NCI-H2196 treated with DMSO at 0.1 percent for 48 hours (cell line): ENCODE measurements at regions not wholly inside any gene's neighbourhood (a gene's known extent, or its start where the extent isn't known, plus 50 kb on each side); places are given as distances from the start of the nearest gene placed in this dataset.

Source experiments
- DNase-seq: peaks from one replicate; lab custom pipeline; 2025; ENCODE audit not compliant: unreplicated experiment; lab: John Stamatoyannopoulos, UW

DNA sequence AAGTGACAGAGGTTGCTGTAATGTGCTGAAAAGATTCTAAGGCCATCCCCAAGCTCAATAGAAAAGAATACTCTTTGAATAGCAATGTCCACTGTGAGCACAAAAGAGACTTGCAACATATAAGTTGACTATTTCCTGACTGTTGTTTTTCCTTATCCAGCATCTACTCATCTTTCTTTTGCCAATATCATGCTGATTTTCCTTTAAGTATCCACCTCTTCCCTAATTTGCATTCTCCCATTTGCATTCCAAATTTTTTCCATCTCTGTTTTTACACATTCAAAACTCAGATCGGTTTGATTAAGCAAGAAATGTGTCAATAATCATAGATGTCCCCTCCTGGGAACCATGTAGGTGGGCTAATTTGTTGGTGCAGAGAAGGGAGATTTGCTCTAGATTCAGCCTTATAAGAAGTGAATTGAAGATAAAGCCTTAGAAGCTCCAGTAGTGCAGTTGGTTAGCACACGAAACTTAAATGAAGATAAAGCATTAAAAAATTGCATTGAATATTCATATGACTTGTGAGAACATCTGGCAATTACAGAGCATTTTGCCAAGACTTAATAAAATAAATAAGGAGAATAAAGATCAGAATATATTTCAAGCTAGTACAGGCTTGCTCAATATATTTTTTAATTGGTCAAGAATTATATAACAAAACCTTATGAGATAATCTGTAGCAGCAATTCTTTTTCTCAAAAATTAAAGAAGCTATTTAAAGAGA is 267.6 kb downstream of the TMEM167A start:
- DNase-seq = no peak

DNA sequence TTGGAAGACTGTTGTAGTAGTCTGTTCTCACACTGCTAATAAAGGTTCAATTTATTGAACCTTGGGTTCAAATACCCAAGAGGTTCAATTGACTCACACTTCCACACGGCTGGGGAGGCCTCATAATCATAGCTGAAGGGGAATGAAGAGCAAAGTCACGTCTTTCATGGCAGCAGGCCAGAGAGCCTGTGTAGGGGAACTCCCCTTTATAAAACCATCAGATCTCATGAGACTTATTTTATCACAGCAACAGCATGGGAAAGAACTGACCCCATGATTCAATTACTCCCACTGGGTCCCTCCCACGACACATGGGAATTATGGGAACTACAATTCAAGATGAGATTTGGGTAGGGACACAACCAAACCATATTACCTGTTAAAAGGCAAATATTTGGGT is 268.2 kb downstream of the TMEM167A start:
- no peak for DNase-seq

- DNase-seq = no peak
Observed at GRCh38 chr5:82807021-82807420, 270.2 kb downstream of the TMEM167A start.

- no peak for DNase-seq
Observed at GRCh38 chr5:82806513-82806912, 270.7 kb downstream of the TMEM167A start.

DNA sequence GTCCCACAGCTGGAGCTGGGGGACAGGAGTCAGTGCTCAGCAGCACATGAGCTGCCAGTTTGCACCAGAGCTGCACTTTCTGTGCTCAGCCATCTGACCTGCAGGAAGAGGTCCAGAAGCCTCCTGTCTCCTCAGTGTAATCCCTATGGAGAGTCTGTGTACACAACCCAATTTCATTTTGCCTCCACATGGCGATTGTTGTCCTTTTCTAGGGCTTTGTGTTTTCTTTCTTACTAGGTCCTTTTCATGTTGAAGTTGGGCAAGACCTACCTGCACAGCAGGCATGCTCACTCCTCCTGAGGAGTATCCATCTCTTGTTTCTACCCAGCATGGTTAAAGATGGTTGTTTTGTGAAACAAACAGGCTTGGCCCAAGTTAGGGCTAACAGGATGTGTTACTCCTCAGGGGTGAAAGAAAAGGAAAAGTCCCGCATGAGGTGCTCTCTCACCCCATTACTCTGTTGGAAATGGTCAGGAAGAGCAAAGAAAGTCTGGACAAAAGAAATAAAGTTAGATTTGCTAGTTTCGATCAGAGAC is 273.0 kb downstream of the TMEM167A start:
- DNase-seq = no peak

GRCh38 chr5:82802954-82803353 is 274.2 kb downstream of the TMEM167A start:
- no peak for DNase-seq

GRCh38 chr5:82800826-82801225 is 276.4 kb downstream of the TMEM167A start:
- DNase-seq = no peak

DNA sequence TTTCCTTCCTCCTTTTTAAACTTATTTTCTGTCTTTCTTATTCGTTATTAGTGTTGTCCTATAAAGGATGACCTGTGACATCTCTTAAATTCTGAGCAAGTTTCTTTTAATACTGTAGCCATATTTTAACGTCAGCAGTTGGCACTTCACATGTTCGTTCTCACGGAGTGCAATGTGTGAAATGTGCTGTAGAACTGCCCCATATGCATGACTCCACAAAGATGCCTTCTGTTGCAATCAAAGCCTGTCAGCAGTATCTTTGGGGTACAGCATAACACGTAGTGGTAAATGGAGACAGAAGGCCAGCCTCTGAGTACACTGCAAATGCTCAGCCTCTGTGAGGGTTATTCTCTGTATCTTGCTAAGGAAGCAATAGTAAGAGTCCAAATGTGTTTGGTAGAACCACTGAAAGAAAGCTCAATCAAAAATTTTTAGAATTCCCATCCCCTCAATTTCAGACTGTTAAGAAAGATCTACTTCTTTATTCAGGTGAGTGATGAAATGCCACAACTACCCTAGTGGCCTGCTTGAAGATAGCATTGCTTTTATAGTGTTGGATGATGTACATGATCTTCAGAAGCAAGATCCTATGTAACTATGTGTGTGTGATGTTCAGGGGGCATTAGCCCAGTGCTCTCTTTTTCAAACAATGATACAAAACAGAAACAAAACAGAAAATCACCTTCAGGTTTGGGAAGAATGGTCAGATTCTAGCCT is 277.7 kb downstream of the TMEM167A start:
- DNase-seq = no peak

GRCh38 chr5:82798676-82799075 is 278.5 kb downstream of the TMEM167A start:
- DNase-seq = no peak

DNA sequence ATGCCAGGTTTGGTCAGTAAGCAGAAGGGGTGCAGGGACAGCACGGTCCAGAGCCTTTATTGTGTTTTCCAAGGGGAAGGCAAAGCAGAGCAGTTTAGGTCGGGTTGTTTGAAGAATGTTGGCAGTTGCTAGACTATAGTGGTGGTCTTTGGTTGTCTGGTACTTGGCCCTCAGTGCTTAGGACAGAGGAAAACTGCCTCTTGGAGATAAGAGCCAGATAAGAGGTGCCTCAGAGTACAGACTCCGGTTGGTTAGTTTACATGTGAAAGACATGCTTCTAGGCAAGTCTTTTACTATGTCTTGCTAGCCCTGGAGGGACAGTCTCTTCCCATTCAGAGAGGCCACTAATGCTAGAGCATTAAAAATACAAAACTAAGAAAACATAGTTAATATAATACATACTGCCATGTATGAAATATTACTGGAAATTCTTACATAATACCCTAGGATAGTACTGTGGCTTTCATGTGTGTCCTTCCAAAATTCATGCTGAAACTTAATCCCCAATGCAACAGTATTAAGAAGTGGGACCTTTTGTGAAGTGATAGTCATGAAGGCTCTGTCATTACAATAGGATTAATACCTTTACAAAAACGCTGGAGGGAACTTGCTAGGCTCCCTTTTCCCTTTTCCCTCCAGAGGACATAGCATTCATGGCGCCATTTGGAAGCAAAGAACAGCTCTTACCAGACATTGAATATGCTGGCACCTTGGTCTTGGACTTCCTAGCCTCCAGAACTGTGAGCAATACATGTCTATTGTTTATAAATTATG is 280.4 kb downstream of the TMEM167A start:
- DNase-seq = no peak

- no peak for DNase-seq
Observed at GRCh38 chr5:82794876-82795275, 282.3 kb downstream of the TMEM167A start.

DNA sequence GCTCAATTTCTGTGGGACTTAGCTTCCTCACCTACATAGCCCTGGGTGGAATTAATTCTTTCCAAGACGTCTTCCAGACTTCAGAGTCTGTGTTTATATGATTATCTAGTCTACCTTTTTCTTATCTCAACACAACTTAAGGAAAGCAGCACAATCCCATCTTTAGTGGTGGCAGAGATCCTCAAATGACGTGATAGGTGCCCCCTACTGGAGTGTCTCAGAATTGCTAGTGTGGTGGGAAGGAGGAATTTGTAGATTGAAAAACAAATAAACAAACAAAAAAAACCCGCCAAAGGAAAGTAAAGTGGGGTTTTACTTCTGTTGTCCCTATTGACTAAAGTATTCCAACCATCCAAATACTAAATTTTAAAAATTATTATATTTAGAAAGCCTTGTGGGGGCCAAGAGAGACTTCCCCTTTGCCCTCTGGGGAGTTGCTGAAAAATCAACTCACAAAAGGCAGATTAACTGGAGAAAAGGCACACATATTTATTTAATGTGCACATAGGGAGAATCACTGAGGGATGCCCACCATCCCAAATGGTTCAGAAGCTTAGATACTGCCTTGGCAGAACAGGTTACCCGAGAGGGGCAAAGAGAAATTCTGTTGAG is 283.3 kb downstream of the TMEM167A start:
- DNase-seq = no peak

- DNase-seq = no peak
Observed at GRCh38 chr5:82792096-82792495, 285.1 kb downstream of the TMEM167A start.

- DNase-seq = no peak
Observed at GRCh38 chr5:82789095-82789494, 288.1 kb downstream of the TMEM167A start.

GRCh38 chr5:82786748-82787147 is 290.4 kb downstream of the TMEM167A start:
- no peak for DNase-seq

GRCh38 chr5:82785882-82786509 is 291.2 kb downstream of the TMEM167A start:
- DNase-seq = no peak

DNA sequence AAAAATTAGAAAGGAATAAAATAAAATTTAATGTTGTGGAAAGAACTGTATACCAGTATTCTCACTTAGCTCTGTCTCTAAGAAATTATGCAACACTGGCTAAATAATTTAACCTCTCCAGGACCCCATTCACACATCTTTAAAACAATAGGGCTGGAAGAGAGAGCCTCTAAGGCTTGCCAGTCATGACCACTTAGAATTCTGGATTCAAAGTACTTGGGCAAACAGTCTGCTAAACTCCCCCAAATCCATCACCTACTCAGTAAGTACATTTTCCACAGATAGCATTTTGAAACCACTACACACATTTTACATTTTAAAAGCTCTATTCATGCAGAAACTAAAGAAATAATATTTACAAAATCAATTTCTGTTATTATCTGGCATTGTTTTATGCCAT is 291.7 kb downstream of the TMEM167A start:
- no peak for DNase-seq

- DNase-seq = no peak
Observed at GRCh38 chr5:82784521-82784920, 292.7 kb downstream of the TMEM167A start.

- DNase-seq = no peak
Observed at GRCh38 chr5:82777106-82777505, 300.1 kb downstream of the TMEM167A start.

- no peak for DNase-seq
Observed at GRCh38 chr5:82772281-82772680, 304.9 kb downstream of the TMEM167A start.

- no peak for DNase-seq
Observed at GRCh38 chr5:82766206-82766605, 311.0 kb downstream of the TMEM167A start.
